GM19043 (cell line): ENCODE measurements at regions not wholly inside any gene's neighbourhood (a gene's known extent, or its start where the extent isn't known, plus 50 kb on each side); places are given as distances from the start of the nearest gene placed in this dataset.
"Not testable (repeated sequence)": the region's sequence is repeated elsewhere in the genome, so short reads cannot be mapped to it uniquely, and the experiment has no call there.

Experiments
- ATAC-seq: cut with Tn5 transposase; IDR thresholded peaks from one replicate; pipeline ENCODE4 v1.9.1; 2021; ENCODE audit warnings: low read depth; ENCODE audit not compliant: unreplicated experiment

- ATAC-seq = no peak
Measured at GRCh38 chr11:25602959-25603358, 729.0 kb upstream of the ANO3 start.

DNA sequence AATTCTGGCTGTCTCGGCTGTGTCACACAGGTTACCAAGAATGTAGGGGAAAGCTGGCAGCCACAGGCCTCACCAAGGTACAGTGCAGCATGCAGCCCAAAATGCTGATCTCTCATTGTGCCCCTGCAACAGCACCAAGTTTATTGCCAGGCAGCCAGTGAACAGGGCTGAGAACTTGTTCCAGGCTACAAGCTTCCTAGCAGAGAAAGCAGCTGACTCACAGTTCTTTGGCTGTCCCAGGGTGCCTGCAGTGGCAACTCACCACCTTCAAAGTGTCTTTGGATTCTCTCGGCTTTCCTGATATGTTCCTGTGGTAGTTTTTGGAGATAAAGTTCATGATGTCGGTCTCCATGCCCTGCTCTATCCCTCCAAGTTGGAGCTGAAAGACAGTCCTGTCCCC is 719.1 kb upstream of the ANO3 start:
- no peak for ATAC-seq

DNA sequence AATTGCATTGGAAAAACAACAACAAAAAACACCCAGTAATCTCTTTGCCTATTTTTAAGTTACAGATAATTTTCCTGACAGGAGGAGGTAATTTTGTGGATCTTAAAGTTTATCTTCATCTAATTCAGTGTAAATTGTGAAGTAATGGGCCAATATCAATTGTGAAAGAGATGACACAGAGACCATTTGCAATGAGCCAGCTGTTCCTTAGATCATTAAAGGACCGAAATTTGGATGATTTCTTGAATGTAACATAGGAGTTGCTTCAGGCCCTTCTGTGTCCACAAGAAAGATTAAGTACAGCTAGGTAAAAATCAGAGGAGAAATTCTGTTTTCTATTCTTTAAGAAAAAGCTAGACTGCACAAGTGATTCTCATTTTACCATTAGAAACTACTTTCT is 718.5 kb upstream of the ANO3 start:
- ATAC-seq = no peak

GRCh38 chr11:25613865-25614264 is 718.1 kb upstream of the ANO3 start:
- no peak for ATAC-seq

GRCh38 chr11:25615069-25615468 is 716.9 kb upstream of the ANO3 start:
- no peak for ATAC-seq

DNA sequence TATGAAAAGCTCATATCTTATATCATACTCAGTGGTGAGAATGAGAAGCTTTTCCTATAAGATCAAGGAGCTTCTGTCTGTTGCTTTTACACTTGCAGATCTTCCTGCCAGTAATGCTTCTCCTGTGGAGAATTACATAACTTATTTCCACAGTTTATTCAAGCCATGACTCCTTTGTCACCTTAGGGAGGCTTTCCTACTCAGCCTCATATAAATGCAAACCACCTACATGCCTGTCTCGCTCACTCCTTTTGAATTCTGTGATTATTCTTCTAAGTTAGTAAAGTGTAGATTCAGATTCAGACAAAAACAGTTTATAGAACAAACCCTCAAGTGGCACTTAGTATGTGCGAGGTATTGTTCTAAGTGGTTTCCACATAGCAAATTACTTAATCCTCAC is 716.1 kb upstream of the ANO3 start:
- no peak for ATAC-seq

DNA sequence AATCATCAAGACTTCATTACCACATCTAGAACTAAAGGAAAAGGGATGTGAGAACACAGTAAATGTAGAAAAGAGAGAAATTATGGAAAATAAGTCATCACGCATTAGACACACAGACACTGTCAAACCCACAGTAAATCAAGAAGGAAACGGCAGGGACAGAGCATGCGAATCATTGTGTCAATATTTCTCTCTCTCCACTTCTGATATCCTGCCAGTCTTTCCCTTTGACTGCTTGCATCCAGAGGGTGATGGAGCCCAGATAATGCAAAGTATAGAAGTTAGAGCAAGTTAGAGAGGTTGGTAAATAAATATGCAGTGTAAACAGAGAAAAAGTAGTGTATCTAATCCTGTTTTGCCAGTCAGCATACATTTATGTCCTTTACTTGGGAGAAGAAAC is 706.8 kb upstream of the ANO3 start:
- ATAC-seq = no peak

DNA sequence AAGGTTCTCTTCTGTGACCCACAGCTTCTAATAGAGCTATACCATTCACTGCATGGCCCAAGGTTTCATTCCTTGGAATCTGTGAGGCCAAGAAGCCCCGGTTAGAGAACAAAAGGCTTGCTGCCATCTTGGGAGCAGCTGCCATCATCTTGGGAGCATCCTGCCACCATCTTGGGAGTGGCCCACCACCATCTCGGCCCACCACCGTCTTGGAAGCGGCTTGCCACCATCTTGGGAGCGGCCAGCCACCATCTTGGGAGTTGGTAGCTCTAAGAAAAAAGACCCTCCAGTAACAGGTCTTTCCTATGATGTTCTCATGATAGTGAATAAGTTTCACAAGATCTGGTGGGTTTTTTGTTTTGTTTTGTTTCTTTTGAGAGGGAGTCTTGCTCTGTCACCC is 703.9 kb upstream of the ANO3 start:
- ATAC-seq = no peak

DNA sequence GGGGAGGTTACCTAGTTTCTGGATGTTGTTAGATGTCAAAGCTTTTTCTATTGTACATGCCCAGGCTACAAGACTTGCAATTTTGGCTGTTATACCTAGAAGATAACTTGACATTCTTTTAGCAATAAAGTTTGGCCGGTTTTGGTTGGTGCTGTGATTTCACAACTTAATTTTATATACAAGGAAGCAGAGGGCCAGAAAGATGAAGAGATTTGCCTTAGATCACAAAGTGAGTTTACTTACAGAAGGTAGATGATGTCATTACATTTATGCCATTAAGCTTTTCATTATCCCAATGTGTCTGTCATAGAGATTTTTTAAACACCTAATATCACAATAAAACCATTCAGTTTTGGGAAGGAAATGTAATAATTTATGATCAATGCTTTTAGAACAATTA is 698.7 kb upstream of the ANO3 start:
- no peak for ATAC-seq

DNA sequence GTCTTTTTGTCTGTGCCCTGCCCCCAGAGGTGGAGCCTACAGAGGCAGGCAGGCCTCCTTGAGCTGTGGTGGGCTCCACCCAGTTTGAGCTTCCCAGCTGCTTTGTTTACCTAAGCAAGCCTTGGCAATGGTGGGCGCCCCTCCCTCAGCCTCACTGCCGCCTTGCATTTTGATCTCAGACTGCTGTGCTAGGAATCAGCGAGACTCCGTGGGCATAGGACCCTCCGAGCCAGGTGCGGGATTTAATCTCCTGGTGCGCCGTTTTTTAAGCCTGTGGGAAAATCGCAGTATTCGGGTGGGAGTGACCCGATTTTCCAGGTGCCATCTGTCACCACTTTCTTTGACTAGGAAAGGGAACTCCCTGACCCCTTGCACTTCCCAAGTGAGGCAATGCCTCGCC is 682.7 kb upstream of the ANO3 start:
- not testable (repeated sequence) for ATAC-seq

DNA sequence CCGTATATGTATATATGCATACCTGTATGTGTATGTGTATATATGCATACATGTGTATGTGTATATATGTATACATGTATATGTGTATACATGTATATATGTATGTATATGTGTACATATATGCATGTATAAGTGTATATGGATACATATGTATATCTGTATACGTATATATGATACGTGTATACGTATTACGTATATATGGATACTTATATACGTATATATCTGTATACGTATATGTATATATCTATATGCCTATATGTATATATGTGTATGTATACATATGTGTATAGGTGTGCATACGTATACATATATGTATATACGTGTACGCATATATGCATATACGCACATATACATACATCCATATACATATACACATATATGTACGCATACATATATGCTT is 681.6 kb upstream of the ANO3 start:
- ATAC-seq = no peak

GRCh38 chr11:25655636-25656035 is 676.3 kb upstream of the ANO3 start:
- no peak for ATAC-seq

- no peak for ATAC-seq
Measured at GRCh38 chr11:25658916-25659315, 673.0 kb upstream of the ANO3 start.

DNA sequence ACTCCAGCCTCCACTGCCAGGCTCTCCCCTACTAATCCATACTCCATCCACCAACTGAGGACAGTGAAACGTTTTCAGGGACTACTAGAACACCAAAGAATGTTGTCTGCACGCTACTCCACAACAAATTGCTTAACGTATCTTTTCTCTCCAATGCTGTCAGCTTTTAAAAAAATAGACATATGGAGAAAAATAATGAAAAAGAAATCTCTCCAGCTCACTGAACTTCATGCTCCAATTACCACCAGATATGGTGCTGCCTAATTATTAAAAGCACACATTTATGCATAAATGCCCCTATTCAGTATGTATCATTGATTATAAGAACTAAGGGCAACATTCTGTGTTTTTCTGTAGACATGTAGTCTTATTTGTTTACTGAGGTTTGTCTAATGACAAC is 672.2 kb upstream of the ANO3 start:
- no peak for ATAC-seq

GRCh38 chr11:25667871-25668270 is 664.1 kb upstream of the ANO3 start:
- no peak for ATAC-seq

DNA sequence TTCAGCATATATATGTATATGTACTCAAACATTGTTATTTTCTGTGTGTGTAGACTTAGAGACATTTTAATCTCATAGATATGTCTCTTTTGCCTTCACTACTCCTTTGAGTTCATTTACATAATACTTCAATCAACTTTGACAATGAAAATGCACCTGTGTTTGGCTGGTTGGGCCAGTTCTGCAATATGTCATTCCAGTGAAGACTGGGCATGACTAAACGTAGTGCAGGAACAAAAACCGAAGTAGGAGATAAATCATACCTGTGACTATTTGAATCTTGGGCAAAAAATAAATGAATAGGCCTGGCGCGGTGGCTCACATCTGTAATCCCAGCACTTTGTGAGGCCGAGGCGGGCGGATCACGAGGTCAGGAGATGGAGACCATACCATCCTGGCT is 640.0 kb upstream of the ANO3 start:
- ATAC-seq = no peak

DNA sequence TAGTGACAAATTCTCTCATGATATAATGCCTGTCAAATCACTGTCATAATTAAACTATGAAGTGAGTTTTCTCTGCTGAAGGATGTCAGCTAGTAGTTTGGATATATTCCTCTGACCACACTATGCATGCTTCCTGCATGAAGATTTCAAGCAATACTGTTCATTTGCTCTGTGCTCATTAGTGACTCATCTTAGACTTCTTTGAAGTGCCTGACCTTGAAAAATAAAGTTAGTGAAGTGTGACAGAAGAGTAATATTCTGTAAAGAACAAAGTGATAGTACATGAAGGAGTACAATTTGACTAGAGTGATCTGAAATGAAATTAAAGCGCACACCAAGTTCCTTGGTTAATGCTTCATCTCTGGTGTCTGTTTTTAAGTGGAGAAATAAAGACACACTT is 629.5 kb upstream of the ANO3 start:
- no peak for ATAC-seq

DNA sequence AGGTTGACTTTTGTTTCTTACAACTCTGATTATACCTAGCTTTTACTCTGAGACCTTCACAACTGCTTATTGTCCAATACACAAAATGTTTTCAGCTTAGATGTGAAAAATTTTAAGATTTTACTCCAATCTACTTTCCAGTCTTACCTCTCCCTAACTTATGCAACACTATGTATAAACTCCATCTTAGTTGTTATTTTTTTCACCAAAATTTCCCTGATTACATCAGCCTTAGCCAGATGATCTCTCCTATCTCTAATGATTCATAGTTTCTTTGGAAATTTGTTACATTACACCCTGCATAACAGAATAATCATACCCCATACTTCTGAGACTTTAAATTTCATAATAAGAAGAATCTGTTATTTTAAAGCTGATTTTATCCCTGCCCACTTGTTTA is 621.0 kb upstream of the ANO3 start:
- no peak for ATAC-seq

GRCh38 chr11:25727944-25728343 is 604.0 kb upstream of the ANO3 start:
- ATAC-seq = no peak

GRCh38 chr11:25730230-25730629 is 601.7 kb upstream of the ANO3 start:
- ATAC-seq = no peak

DNA sequence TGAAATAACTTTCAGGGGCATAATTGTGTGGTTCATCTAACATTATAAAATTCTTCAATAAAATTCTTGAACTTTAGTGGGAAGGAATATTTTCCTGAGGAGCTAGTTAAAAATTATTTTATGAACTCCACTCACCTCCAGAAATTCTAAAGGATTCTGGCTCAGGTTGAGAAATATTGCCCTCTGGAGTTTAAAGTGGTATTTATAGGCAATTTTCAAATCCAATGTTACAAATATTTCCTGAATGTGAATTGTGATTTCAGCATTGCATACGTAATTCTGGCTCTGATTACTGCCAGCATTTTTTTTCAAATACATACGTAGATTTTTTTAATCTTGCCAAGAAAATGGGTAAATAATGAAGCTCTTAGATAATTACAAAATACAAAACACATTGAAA is 598.2 kb upstream of the ANO3 start:
- ATAC-seq = no peak

DNA sequence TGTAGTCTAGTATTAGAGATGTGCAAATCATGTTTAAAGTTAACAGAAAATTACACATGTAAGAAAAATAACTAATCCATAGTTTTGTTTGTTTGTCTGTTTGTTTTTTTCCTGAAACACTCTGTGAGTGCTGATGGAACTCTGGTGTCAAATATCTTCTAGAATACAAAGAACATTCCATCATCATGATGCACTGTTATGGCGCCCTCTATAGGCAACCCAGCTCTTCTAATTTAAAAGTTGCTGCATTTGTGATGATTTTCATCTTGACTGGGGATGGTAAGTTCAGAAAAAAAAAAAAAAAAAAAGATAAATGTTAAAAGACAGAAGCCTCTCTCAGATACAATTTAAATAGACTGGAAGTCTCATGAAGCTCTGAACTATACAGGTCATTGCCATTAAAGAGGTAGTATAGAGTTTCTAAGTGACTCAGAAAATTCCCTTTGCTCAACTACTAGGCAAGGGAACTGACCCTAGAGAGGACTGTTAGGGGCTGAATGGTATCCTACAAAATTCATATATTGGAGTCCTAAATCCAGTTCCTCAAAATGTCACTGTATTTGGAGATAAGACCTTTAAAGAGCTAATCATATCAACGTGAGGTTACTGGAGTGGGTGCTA is 597.2 kb upstream of the ANO3 start:
- ATAC-seq = no peak

DNA sequence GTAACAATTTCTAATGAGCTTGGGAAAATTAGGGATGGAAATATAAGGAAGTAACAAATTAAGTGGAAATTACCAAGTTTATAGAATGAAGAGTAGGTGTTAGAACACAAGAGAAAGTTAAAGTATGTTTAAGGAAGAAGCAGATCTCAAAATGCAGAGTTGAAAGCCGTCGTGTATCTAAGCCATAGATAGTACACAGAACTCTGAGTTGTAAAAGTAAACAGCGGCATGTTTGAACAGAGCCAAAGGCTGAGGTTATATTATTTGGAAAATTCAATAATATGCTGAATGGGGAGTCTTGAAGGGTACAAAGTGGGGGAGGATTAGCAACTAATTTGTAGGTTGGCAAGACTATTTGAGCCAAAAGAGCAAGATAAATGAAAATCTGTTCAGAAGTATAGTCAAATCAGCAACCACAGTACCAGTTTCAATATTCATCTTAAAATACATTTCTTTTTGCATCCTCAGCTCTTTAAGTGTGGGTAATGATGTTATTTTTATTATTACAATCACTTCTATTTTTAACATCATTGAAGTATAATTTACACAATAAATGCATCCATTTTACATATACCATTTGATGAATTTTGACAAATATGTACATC is 594.8 kb upstream of the ANO3 start:
- ATAC-seq = no peak
